Fibroblast of villous mesenchyme (primary cell): ENCODE measurements at regions not wholly inside any gene's neighbourhood (a gene's known extent, or its start where the extent isn't known, plus 50 kb on each side); places are given as distances from the start of the nearest gene placed in this dataset.

ENCODE experiments used
- DNase-seq: peaks from one replicate; pipeline ENCODE4 v3.0.0-alpha.2; 2010; ENCODE audit warnings: low read depth
- H3K4me3 ChIP-seq: 2 replicates; pipeline ENCODE4 v1.5.1; 2011; ENCODE audit warnings: low read depth, mild to moderate bottlenecking, low read length
- CTCF ChIP-seq: IDR thresholded peaks from 2 replicates; pipeline ENCODE4 v1.5.1; 2012; ENCODE audit warnings: low read depth, mild to moderate bottlenecking, low read length; ENCODE audit not compliant: insufficient read depth

GRCh38 chr13:30031488-30031887, 181.1 kb upstream of the UBL3 start:
- H3K4me3 ChIP-seq = no peak overlapping the region
- DNase-seq = no peak
- TF ChIP-seq CTCF = no peak

GRCh38 chr13:30030141-30030750, 179.8 kb upstream of the UBL3 start:
- peak; percentile 27 for DNase-seq
- no peak for TF ChIP-seq CTCF
- H3K4me3 ChIP-seq = no peak overlapping the region

- no peak for TF ChIP-seq CTCF
- H3K4me3 ChIP-seq = no peak overlapping the region
- no peak for DNase-seq
Observed at GRCh38 chr13:30027569-30028455, 177.4 kb upstream of the UBL3 start.

GRCh38 chr13:30026909-30027308, 176.5 kb upstream of the UBL3 start:
- TF ChIP-seq CTCF = no peak
- no peak for DNase-seq
- H3K4me3 ChIP-seq = no peak overlapping the region

GRCh38 chr13:30026093-30026492, 175.7 kb upstream of the UBL3 start:
- DNase-seq = no peak
- no peak for TF ChIP-seq CTCF
- no peak overlapping the region for H3K4me3 ChIP-seq

- no peak overlapping the region for H3K4me3 ChIP-seq
- no peak for DNase-seq
- TF ChIP-seq CTCF = no peak
Observed at GRCh38 chr13:30025351-30025750, 174.9 kb upstream of the UBL3 start.
